AG20443 (cell line): ENCODE measurements at regions not wholly inside any gene's neighbourhood (a gene's known extent, or its start where the extent isn't known, plus 50 kb on each side); places are given as distances from the start of the nearest gene placed in this dataset.

Experiments used
- DNase-seq: peaks from one replicate; pipeline ENCODE4 v3.0.0; 2012; ENCODE audit warnings: low spot score, mixed read lengths

DNA sequence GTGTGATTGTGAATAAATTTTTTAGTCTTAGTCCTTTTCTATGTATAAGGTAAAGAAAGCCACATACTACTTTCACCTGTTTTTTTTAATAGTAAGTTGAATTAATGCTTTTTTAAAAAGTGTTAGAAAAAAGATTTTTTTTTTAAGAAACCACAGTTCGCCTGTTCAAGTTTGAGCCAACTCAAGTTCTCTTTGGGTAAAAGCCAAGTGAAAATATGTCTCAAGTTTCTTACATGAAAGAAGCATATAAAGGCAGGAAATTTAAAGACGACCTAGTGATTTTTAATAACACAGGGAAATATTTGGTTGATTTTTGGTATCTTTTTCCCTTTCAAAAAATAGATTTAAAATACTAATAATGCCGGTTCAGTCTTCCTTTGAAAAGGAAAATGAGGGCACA lies 369.9 kb upstream of the NR3C2 start:
- no peak for DNase-seq

DNA sequence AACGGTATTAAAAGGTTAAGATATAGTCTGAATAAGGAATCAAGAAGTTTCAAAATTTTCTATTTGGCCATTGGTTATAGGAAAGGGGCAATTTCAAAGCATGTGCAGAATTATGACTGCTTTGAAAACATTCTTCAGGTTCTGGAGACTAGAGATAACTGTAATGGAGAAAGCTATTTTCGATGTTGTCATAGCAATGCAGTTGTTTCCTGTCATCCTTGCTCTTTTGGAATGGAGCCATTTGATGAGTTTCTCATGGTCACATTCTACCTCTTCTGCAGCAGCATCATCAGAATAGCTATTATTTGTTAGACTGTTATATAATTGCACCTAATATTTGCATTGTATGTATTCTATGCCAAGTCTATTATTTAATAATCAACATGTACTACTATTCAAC lies 368.2 kb upstream of the NR3C2 start:
- DNase-seq: no peak

DNA sequence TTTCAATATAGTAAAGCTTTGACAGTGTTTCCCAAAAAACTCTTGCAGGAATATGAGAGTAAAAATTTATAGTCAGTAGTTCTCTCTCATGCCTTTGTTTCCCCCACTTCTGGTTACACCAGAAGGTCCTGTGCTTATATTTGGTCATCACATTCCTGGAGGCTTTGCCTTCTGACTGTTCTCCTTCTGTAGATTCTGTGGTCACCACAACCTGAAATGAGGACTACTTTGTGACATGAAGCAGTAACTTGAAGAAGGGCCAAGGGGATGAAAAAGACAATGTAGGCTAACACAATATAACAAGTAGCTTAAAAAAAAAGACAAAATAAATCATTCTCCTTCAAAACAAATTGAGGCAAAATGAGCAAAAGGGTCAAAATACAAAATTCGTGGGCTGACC lies 366.2 kb upstream of the NR3C2 start:
- no peak for DNase-seq

DNA sequence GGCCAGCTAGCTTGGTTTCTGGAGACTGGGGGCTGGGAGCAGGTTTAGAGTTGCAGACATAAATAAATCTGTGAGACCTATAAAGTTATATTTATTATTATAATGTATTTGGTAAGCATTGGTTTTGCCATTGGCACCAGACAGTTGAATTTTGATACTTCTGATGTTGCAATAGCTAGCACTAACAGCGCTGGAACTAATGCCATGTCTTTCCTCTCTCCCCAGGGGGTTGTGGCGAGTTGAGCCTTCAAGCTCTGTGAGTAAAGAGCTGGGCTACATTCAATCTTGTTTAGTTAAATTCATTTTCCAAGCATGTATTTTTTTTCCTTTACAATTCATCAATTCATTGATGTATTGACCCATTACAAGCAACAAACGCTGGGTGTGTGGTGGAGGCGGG lies 358.7 kb upstream of the NR3C2 start:
- DNase-seq: no peak

DNA sequence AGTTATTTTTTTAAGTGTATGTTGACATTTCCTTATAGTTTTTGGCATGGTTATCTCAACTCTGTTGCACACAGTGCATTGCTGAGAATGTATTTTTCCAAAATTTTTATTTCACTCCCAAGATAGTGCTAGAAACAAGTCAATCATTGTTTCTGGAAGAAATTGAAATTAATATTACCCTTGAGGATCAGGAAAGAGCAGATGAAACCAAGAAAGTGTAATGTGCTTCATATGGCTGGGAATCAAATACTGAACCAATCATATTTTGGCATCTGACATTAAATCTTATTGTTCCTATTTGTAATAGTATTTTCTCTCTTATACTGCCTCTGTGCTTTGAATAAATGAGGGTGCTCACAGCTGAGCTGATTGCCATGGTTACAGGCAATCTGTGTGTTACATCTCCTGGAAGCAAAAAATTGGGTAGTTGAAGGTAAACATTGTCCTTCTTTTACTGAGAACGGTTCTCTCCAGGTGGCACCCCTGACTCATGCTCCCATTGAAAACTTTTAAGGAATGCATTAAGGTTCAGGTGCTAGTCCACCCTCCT lies 358.2 kb upstream of the NR3C2 start:
- no peak for DNase-seq

DNA sequence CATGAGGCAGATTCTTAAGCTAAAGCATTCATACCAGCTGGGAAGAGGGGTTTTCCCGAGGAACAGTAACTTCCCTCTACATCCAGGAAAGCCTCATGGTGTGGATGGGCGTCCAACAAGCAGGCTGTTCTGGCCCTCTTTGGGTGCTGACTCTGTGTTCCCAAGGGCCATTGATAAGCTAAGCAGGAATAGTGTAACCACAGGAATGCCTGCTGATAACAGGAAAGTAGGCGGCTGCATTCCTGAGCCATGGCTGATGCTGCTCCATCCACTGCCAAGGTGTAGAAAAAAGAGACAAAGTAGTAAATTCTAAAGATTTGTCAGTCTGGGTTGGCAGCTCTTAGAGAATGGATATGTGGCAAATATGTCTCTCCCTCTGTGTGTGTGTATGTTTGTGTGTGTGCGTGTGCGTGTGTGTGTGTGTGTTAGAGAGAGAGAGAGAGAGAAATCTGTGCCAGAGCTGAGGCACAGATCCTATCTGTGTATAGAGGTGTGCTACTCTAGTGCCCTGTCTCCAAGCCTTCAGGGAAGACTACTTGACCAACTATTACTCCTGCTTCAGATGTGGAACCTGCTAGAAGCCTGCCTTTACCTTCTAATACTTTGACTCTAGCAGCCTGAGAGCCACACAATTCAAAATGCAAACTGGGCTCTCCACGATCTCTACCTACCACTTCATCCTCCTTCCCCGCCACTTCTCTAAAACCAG lies 353.1 kb upstream of the NR3C2 start:
- DNase-seq: no peak

DNA sequence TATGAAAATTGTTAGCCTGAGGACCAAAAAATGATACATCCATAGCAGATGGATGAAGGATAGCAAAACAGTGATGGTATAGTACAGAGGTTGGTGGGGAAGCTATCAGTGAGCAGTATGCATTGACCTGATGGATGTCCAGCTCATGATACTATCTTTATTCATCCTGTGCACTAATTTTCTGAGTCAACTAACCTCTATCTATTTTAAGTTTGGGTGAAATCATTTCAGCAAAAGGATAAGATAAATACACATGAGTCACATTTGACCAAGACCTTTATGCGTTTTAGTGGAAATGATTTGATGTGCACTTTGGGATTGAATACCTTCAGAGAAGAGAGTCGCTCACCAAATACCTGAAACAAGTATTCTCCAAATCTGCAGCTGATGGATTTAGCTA lies 351.0 kb upstream of the NR3C2 start:
- DNase-seq: no peak

DNA sequence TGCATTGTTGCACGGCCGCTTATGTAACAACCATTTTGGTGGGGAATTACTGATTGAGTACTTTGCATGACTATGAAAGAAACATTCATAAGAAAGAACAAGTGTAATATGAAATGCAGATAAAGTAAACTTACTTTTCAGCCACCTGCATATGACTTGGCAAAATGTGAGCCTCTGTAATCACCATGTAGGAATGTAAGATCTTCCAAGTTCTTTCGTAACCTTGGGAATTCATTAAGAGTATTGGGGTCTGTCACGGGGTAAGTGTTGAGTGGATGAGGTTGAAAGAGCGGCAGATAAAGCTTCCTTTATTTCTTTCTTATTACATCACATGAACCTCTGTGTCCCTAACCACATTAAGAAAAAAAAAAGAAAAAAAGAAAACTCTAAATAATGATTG lies 348.5 kb upstream of the NR3C2 start:
- DNase-seq: no peak

DNA sequence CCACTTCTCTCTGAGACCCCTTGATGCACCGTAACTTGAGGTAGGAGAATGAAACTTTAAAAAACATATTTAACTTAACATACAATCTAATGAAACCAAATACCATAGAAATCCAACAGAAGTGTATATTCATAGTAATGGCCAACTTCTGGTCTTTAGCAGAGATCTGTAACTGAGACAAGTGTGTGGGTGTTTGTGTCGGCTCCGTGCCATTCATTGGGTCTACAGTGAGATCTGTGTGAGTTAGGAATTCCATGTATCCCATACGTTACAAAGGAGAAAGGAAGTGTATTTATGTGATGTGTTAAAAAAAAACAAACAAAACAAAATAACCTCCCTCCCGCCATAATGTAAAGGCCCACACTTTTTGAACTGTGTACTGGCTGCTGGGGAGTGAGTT lies 348.0 kb upstream of the NR3C2 start:
- no peak for DNase-seq

DNA sequence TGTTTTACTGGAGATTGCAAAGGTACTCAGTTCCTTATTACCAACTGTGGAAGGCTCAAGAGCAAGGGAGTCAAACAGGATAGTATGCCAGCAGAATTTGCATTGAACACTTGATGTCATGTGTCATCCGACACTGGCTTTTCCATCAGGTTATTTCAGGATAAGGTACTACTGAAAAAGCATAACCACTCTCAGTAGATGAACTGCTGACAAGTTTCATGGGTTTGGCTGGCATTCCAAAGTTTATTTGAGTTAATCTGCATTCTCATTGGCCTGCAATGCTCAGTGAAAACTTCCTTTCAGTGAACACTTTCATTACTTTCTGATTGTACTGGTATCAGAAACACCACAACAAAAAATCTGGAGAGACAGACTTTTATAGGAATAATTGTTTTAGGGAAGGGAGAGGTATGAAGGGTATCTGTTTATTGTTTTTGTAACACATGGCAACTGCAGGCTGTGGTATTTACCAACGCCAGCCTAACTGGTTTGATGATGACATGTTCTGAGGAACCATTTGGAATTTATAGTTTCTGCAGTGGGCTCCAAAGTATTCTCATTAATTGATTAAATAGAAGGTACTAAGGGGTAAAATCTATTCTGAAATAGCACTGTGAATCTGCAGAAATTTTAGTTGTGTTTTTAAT lies 345.7 kb upstream of the NR3C2 start:
- DNase-seq: no peak

DNA sequence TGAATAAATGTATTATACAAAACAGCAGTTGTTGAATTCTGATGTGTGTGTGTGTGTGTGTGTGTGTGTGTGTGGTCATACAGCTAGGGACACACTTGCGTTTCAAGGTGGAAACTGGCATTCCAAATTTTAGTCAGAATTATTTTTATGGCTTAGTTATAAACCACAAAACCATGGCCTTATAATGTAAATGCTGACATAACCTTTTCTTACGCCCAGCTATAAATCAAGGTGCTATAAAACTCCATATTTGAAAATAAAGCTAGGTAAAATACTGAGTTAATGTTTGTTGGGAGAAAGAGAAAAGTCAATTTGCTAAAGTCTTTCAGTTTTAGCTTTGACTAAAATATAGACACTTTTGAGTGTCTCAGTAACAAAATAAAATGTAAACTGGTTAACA lies 345.1 kb upstream of the NR3C2 start:
- no peak for DNase-seq

DNA sequence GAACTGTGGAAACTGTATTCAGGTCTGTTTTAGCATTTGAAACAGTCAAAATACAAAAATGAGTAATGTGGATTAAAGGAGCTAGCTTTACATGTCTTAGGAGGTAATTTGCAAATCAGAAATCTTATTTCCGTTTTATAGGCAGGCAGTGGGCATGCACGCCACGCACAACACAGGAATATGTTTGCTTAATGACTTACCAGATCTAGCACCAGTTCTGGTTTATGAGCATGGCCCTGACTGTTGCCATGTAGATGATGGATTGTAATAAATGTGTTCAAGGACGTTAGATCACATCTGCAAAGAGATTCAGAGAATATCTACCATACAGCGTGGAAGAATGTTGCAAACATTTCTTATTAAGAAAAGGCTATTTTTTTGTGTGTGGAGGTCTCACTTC lies 344.5 kb upstream of the NR3C2 start:
- no peak for DNase-seq

DNA sequence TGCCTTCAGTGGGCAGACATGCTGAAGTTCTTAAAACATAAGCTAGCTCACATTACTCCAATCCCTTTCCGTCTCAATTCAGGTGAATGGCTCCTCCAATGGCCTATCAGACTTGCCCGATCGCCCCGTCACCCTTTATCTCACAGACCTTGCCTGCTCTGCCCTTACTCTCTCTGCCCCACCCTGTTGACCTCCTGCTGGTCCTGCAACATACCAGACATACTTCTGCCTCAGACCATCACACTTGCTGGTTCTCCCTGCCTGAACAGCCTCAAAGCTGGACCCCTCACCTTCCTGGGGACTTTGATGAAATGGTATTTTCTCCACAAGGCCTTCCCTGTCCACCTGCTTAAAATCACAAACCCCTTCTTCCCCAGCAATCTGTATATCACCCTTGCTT lies 340.1 kb upstream of the NR3C2 start:
- DNase-seq: no peak

DNA sequence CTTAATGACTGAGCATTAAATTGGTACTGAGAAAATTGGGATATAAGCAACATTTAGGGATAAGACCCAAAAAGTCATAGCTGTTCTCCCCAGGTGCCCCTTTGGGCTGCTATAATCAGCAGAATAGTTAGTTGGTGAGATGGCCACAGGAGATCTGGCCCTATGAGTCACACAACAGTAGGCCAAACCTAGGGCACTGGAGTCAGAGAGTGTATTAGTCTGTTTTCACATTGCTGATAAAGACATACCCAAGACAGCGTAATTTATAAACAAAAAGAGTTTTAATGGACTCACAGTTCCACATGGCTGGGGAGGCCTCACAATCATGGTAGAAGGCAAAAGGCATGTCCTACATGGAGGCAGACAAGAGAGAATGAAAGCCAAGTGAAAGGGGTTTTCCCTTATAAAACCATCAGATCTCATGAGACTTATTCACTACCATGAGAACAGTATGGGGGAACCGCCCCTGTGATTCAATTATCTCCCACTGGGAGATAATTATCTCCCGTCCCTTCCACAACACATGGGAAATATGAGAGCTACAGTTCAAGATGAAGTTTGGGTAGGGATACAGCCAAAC lies 338.3 kb upstream of the NR3C2 start:
- no peak for DNase-seq

DNA sequence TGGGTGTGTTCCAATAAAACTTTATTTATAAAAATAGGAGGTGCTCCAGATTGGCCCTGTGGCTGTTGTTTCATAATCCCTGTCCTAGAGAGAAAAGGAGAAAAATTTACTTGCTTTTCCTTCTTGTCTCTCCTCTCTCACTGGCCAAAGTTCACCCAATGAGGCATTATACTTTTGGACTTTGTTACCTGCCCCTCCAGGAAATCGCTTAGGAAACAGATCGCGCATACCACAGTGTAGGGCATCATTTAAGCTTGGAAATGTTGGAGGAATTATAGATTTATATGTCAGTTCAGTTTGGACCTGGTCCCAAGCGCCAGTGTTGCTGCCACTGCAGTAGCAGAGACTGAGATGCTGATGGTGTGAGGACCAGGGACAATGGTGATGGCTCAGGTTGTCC lies 337.6 kb upstream of the NR3C2 start:
- DNase-seq: no peak

DNA sequence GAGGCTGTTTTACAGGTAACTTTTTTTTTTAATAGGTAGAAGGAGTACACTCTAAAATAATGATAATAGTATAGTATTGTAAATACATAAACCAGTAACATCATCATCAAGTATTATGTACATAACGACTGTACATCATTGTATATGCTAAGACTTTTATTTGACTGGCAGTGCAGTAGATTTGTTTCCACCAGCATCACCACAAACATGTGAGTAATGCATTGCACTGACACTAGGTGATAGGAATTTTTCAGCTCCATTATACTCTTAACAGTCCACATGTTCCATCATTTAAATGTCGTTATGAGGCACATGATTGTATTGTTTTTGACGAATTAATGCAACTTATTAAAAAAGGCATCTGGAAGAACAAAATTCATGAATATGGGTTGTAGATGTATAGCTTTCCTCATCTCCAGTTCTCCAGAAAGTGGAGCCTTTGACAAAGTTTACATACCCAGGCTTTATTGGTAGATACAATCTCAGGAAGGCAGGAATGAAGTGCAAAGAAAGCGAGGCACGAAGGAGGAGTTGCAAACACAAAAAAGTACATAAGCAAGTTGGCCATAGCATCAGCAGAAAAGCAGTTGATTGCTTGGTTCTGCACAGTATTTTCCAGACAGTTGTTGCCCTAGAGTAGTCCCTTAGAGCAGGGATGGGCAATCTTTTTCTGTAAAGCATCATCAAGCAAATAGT lies 336.9 kb upstream of the NR3C2 start:
- no peak for DNase-seq

DNA sequence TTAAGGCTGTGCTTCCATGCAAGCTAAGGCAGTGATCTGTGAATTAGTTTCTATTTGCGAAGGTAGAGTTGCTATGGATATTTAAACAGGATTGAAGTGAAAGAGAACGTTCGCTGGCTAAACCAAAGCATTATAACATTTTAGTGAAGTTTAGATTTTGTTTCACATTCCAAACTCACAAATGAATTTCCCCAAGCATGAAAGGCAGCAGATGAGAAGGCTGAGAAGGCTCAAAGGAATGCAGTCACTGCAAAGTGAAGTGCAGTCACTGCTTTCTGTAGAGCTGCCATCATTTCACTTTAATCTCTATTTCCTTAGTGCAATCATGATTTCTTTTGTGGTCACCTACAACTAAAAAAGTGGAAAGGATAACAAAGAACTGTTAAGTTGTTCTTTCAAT lies 334.7 kb upstream of the NR3C2 start:
- DNase-seq: peak; percentile 34

DNA sequence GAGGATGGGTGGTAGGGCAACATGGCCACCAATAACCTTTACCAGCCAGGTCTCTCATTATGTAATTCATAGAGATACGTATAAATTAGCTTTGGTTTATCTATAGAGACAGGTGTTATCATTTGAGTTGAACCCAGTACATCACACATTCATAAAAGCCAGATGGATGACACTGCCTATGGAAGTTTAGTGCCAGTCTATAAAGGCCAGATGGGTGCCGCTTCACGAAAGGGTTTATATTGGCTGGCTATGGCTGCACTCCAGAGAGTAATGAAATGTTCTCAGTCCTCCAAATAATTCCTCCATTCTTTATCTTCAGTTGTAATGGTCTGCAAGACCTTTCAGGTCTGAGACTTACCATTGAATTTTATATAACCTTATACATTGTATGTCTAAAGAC lies 331.9 kb upstream of the NR3C2 start:
- no peak for DNase-seq

DNA sequence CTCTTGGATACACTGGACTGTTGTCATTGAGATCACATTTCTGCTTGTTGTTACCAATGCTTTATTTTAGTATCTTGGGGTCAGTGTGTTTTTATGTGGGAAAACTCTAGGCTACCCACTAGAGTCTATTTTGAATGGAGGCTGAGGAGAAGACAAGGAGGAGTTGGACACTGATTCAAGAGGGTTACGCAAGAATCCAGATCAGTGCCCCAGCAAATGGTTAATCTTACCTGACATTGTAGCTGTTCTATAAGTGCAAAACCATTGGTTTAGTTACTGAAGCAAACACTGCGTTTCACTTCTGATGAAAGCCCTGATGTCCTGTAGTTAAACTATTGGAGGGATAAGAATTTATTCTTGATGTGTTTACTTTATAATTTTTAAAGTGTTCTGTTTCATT lies 331.1 kb upstream of the NR3C2 start:
- no peak for DNase-seq

DNA sequence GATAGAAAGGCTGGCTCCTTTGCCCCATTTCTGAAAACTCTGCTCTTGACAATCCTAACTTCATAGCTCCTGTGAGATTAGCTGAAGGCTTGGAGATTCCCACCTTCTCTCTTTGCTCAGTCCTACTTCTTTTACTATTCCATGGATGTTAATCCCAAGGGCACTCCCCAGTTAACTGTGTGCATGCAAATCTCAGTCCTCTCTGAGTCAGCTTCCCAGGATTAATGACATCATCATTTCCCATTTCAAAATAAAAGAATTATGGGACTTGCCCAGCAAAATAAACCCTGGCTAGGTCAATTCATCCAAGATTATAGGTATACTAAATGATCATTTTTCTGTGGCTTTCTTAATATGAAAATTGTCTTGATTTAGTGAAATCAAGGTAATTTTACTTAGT lies 328.6 kb upstream of the NR3C2 start:
- DNase-seq: no peak

DNA sequence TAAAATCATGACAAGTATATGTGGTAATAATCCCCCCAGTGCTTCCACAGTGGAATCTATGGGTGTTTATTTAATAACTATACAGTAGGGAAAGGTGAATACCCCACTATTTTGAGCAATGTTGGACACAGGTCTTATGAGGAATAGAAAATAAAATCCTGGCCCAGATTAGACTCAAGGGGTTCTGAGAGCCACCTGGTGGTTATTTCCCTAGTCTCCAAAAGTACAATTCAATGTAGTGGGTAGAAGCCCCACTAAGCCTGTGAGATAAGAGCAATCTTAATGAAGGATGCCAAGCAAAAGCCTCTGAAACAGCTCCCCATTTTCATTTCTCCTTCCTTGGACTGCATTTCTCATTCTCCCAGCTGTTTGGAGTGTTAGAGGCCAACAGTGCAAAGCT lies 328.2 kb upstream of the NR3C2 start:
- DNase-seq: no peak

DNA sequence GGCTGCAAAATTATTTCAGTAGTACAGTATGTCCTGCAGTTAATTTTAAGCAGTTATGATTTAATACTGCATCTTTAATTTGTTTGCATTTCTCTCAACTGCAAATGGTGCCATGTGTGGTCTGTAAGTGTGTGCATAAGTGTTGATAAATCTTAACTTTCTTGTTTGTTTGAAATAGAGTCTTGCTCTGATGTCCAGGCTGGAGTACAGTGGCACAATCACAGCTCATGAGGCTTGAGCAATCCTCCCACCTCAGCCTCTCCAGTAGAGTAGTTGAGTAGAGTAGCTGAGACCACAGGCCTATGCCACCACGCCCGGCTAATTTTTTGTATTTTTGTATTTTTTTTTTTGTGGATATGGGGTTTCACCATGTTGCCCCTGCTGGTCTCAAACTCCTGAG lies 322.5 kb upstream of the NR3C2 start:
- no peak for DNase-seq

DNA sequence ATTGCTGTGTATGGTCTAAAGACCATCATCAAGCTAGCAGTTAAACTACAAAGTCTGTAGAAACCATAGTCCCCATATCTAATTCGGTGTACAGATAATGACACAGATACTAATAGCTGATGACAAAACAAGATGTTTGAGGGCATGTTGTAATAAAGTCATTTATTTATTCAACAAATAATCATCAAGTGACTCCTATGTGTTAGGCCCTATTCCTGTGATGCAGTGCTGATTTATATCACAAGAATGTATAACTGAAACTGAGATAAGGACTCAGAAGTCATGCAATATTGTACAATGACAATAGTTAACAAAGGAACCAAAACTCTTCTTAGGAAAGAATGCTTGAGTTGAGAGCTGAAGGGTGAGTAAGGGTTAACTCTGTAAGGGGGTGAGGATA lies 315.0 kb upstream of the NR3C2 start:
- DNase-seq: no peak
